Left lung (tissue), 4 donors: ENCODE measurements at regions not wholly inside any gene's neighbourhood (a gene's known extent, or its start where the extent isn't known, plus 50 kb on each side); places are given as distances from the start of the nearest gene placed in this dataset.
"Not testable (repeated sequence)": the region's sequence is repeated elsewhere in the genome, so short reads cannot be mapped to it uniquely, and the experiment has no call there.

Source experiments
- ATAC-seq: fragments of 200-7000 bp; cut with Tn5 transposase; one replicate; pipeline ENCODE4 v1.9.1; 2020; ENCODE audit warnings: moderate library complexity
- DNase-seq, 4 donors: peaks; one replicate each; pipeline ENCODE4 v3.0.0-alpha.2; 2013 to 2020
- H3K27ac ChIP-seq, 2 donors: fragments of 200-600 bp; sonication (generic) in 1 of 2; one replicate each; pipeline versions ENCODE4 v1.5.0 to v1.8.0; 2020 to 2021
- H3K27me3 ChIP-seq, 2 donors: fragments of 200-600 bp; sonication (generic) in 1 of 2; one replicate each; pipeline versions ENCODE4 v1.5.0 to v1.8.0; 2020 to 2021
- H3K36me3 ChIP-seq, 2 donors: fragments of 200-600 bp; sonication (generic) in 1 of 2; one replicate each; pipeline versions ENCODE4 v1.5.0 to v1.8.0; 2020 to 2021
- H3K4me1 ChIP-seq, 2 donors: fragments of 200-600 bp; one replicate each; pipeline ENCODE4 v1.8.0; 2021
- H3K4me3 ChIP-seq, 2 donors: fragments of 200-600 bp; sonication (generic) in 1 of 2; one replicate each; pipeline versions ENCODE4 v1.5.0 to v1.8.0; 2020 to 2021; ENCODE audit warnings: mild to moderate bottlenecking in 1 of 2
- H3K9me3 ChIP-seq, 2 donors: fragments of 200-600 bp; sonication (generic) in 1 of 2; one replicate each; pipeline versions ENCODE4 v1.5.0 to v1.8.0; 2020 to 2021
- CTCF ChIP-seq, 2 donors: fragments of 200-600 bp; sonication (generic) in 1 of 2; IDR thresholded peaks; one replicate each; pipeline versions ENCODE4 v1.5.0 to v1.8.0; 2021; ENCODE audit warnings: antibody characterized with exemption in 2 of 2
- intact Hi-C, 2 donors: fragments of 100-400 bp; cut with DNase I; formaldehyde crosslinking; loops; one replicate each; pipeline versions ENCODE4 v1.11.2 to v1.14.2; 2022
- donor health status: DM: no; HTN: yes; CAD: no.
- donor health status: DM: no; HTN: no; CAD: no.

- H3K4me1 ChIP-seq = no peaks in the 10 kb centered on the region
- no peak for DNase-seq
- no peaks in the 10 kb centered on the region for H3K27me3 ChIP-seq
- peak; percentile 53 for ATAC-seq
- no peaks in the 10 kb centered on the region for H3K36me3 ChIP-seq
- no peak for TF ChIP-seq CTCF (IDR thresholded peaks at IDR 0.05)
- H3K9me3 ChIP-seq = no peaks in the 10 kb centered on the region
- H3K27ac ChIP-seq = no peak overlapping the region
- intact Hi-C loops = no loop called here
- H3K4me3 ChIP-seq = no peak overlapping the region
Measured at GRCh38 chrX:110531873-110532580, 173.4 kb downstream of the RTL9 start.

GRCh38 chrX:110532581-110532931 is 173.9 kb downstream of the RTL9 start:
- H3K27me3 ChIP-seq = no peaks in the 10 kb centered on the region
- no peak for TF ChIP-seq CTCF (IDR thresholded peaks at IDR 0.05)
- ATAC-seq (no peak), DNase-seq (no peak)
- intact Hi-C loops = no loop called here
- H3K27ac ChIP-seq = no peak overlapping the region
- no peaks in the 10 kb centered on the region for H3K36me3 ChIP-seq
- no peaks in the 10 kb centered on the region for H3K9me3 ChIP-seq
- no peaks in the 10 kb centered on the region for H3K4me1 ChIP-seq
- H3K4me3 ChIP-seq = no peak overlapping the region

- Histone ChIP-seq H3K27me3 (no peaks in the 10 kb centered on the region), H3K4me1 (no peaks in the 10 kb centered on the region), H3K36me3 (no peaks in the 10 kb centered on the region), H3K9me3 (peaks cover 0 to 3% of the 10 kb centered on the region in 2 donors), H3K4me3 (no peak overlapping the region), H3K27ac (no peak overlapping the region)
- TF ChIP-seq CTCF (IDR thresholded peaks at IDR 0.05) = no peak
- no peak for ATAC-seq
- DNase-seq = no peak
- intact Hi-C loops = no loop called here
Measured at GRCh38 chrX:110536816-110537215, 178.2 kb downstream of the RTL9 start.

GRCh38 chrX:110541266-110541665 is 182.6 kb downstream of the RTL9 start:
- TF ChIP-seq CTCF (IDR thresholded peaks at IDR 0.05) = no peak
- Histone ChIP-seq H3K4me3 (no peak overlapping the region), H3K36me3 (no peaks in the 10 kb centered on the region)

GRCh38 chrX:110550854-110551253 is 192.2 kb downstream of the RTL9 start:
- DNase-seq, H3K27ac ChIP-seq, H3K27me3 ChIP-seq, ATAC-seq, H3K4me3 ChIP-seq, intact Hi-C loops, H3K4me1 ChIP-seq, H3K9me3 ChIP-seq, H3K36me3 ChIP-seq: not testable (repeated sequence)

More at GRCh38 chrX:110541266-110541665, 182.6 kb downstream of the RTL9 start:
- no peaks in the 10 kb centered on the region for H3K27me3 ChIP-seq
- intact Hi-C loops = no loop called here
- ATAC-seq = no peak
- peaks cover 0 to 3% of the 10 kb centered on the region in 2 donors for H3K9me3 ChIP-seq
- no peaks in the 10 kb centered on the region for H3K4me1 ChIP-seq
- no peak overlapping the region for H3K27ac ChIP-seq
- no peak for DNase-seq

- Histone ChIP-seq H3K27ac (no peak overlapping the region), H3K36me3 (no peaks in the 10 kb centered on the region), H3K4me1 (no peaks in the 10 kb centered on the region), H3K27me3 (no peaks in the 10 kb centered on the region), H3K4me3 (no peak overlapping the region), H3K9me3 (no peaks in the 10 kb centered on the region)
- no peak for ATAC-seq
- peak in 1 of 4 donors; percentile 36 for DNase-seq
- intact Hi-C loops = no loop called here
- TF ChIP-seq CTCF (IDR thresholded peaks at IDR 0.05) = no peak
Measured at GRCh38 chrX:110557864-110558263, 199.2 kb downstream of the RTL9 start.
